DMS153 treated with DMSO at 0.1 percent for 48 hours (cell line): ENCODE measurements at regions not wholly inside any gene's neighbourhood (a gene's known extent, or its start where the extent isn't known, plus 50 kb on each side); places are given as distances from the start of the nearest gene placed in this dataset.

Experiments
- DNase-seq: peaks from one replicate; lab custom pipeline; 2025; ENCODE audit not compliant: unreplicated experiment; lab: John Stamatoyannopoulos, UW

- DNase-seq = no peak
Observed at GRCh38 chr18:38951633-38952032, 1386.0 kb upstream of the CELF4 start.

- DNase-seq = no peak
Observed at GRCh38 chr18:38948436-38948835, 1382.8 kb upstream of the CELF4 start.

- no peak for DNase-seq
Observed at GRCh38 chr18:38944446-38945024, 1378.9 kb upstream of the CELF4 start.

GRCh38 chr18:38941711-38942561 lies 1376.3 kb upstream of the CELF4 start:
- no peak for DNase-seq

GRCh38 chr18:38940863-38941531 lies 1375.4 kb upstream of the CELF4 start:
- DNase-seq = no peak

- no peak for DNase-seq
Observed at GRCh38 chr18:38940475-38940862, 1374.9 kb upstream of the CELF4 start.

- no peak for DNase-seq
Observed at GRCh38 chr18:38933910-38934510, 1368.4 kb upstream of the CELF4 start.

- no peak for DNase-seq
Observed at GRCh38 chr18:38933322-38933721, 1367.7 kb upstream of the CELF4 start.

- no peak for DNase-seq
Observed at GRCh38 chr18:38932752-38933151, 1367.2 kb upstream of the CELF4 start.

GRCh38 chr18:38931754-38932050 lies 1366.1 kb upstream of the CELF4 start:
- no peak for DNase-seq

- no peak for DNase-seq
Observed at GRCh38 chr18:38930881-38931753, 1365.5 kb upstream of the CELF4 start.

- no peak for DNase-seq
Observed at GRCh38 chr18:38923540-38923939, 1357.9 kb upstream of the CELF4 start.

- DNase-seq = peak; percentile 42
Observed at GRCh38 chr18:38923126-38923525, 1357.5 kb upstream of the CELF4 start.

- DNase-seq = no peak
Observed at GRCh38 chr18:38909972-38910371, 1344.4 kb upstream of the CELF4 start.

- no peak for DNase-seq
Observed at GRCh38 chr18:38902796-38903195, 1337.2 kb upstream of the CELF4 start.

GRCh38 chr18:38900445-38900844 lies 1334.8 kb upstream of the CELF4 start:
- DNase-seq = no peak

- DNase-seq = no peak
Observed at GRCh38 chr18:38900031-38900430, 1334.4 kb upstream of the CELF4 start.

GRCh38 chr18:38899252-38899651 lies 1333.7 kb upstream of the CELF4 start:
- DNase-seq = no peak

- DNase-seq = no peak
Observed at GRCh38 chr18:38898167-38898566, 1332.6 kb upstream of the CELF4 start.

GRCh38 chr18:38895560-38895959 lies 1330.0 kb upstream of the CELF4 start:
- DNase-seq = no peak

GRCh38 chr18:38887671-38888020 lies 1322.0 kb upstream of the CELF4 start:
- no peak for DNase-seq
